Left lung (tissue), 4 donors: ENCODE measurements at regions not wholly inside any gene's neighbourhood (a gene's known extent, or its start where the extent isn't known, plus 50 kb on each side); places are given as distances from the start of the nearest gene placed in this dataset.
A peak's percentile ranks its signal among the peaks of the same experiment; 100 is the strongest.
"Not testable (repeated sequence)": the region's sequence is repeated elsewhere in the genome, so short reads cannot be mapped to it uniquely, and the experiment has no call there.

Experiments used
- ATAC-seq: fragments of 200-7000 bp; cut with Tn5 transposase; one replicate; pipeline ENCODE4 v1.9.1; 2020; ENCODE audit warnings: moderate library complexity
- DNase-seq, 4 donors: peaks; one replicate each; pipeline ENCODE4 v3.0.0-alpha.2; 2013 to 2020
- H3K27ac ChIP-seq, 2 donors: fragments of 200-600 bp; sonication (generic) in 1 of 2; one replicate each; pipeline versions ENCODE4 v1.5.0 to v1.8.0; 2020 to 2021
- H3K27me3 ChIP-seq, 2 donors: fragments of 200-600 bp; sonication (generic) in 1 of 2; one replicate each; pipeline versions ENCODE4 v1.5.0 to v1.8.0; 2020 to 2021
- H3K36me3 ChIP-seq, 2 donors: fragments of 200-600 bp; sonication (generic) in 1 of 2; one replicate each; pipeline versions ENCODE4 v1.5.0 to v1.8.0; 2020 to 2021
- H3K4me1 ChIP-seq, 2 donors: fragments of 200-600 bp; one replicate each; pipeline ENCODE4 v1.8.0; 2021
- H3K4me3 ChIP-seq, 2 donors: fragments of 200-600 bp; sonication (generic) in 1 of 2; one replicate each; pipeline versions ENCODE4 v1.5.0 to v1.8.0; 2020 to 2021; ENCODE audit warnings: mild to moderate bottlenecking in 1 of 2
- H3K9me3 ChIP-seq, 2 donors: fragments of 200-600 bp; sonication (generic) in 1 of 2; one replicate each; pipeline versions ENCODE4 v1.5.0 to v1.8.0; 2020 to 2021
- intact Hi-C, 2 donors: fragments of 100-400 bp; cut with DNase I; formaldehyde crosslinking; loops; one replicate each; pipeline versions ENCODE4 v1.11.2 to v1.14.2; 2022
- TF ChIP-seq, protein P1 (sequence below), 2 donors: fragments of 200-600 bp; sonication (generic) in 1 of 2; IDR thresholded peaks; one replicate each; pipeline versions ENCODE4 v1.5.0 to v1.8.0; 2021; ENCODE audit warnings: antibody characterized with exemption in 2 of 2
- donor health status: DM: no; HTN: yes; CAD: no.
- donor health status: DM: no; HTN: no; CAD: no.

DNA sequence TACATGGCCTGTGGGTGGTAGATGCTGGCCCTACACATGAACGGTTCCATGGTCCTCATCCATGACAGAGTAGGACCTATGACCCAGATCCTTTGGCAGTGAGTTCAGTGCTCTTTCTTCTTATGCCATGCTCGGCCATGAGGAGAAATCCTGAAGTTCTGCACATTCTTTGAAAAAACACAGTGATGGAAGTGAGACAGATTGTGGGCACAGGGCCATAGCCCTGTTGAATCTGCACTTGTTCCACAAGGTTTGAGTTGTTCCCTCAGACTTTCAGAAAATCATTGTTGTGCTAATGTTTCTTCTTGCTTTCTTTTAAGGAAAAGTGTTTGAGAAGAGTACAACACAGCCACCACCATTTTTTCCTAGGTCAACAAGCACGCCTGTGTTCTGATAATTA, 180.0 kb downstream of the C12orf75 start:
- DNase-seq, result no peak
- H3K27me3 ChIP-seq, result no peaks in the 10 kb centered on the region
- no peak overlapping the region for H3K4me3 ChIP-seq
- intact Hi-C loops, result no loop called here
- H3K36me3 ChIP-seq, result no peaks in the 10 kb centered on the region
- ATAC-seq, result no peak
- no peak overlapping the region for H3K27ac ChIP-seq
- no peaks in the 10 kb centered on the region for H3K4me1 ChIP-seq
- TF ChIP-seq, protein P1, sequence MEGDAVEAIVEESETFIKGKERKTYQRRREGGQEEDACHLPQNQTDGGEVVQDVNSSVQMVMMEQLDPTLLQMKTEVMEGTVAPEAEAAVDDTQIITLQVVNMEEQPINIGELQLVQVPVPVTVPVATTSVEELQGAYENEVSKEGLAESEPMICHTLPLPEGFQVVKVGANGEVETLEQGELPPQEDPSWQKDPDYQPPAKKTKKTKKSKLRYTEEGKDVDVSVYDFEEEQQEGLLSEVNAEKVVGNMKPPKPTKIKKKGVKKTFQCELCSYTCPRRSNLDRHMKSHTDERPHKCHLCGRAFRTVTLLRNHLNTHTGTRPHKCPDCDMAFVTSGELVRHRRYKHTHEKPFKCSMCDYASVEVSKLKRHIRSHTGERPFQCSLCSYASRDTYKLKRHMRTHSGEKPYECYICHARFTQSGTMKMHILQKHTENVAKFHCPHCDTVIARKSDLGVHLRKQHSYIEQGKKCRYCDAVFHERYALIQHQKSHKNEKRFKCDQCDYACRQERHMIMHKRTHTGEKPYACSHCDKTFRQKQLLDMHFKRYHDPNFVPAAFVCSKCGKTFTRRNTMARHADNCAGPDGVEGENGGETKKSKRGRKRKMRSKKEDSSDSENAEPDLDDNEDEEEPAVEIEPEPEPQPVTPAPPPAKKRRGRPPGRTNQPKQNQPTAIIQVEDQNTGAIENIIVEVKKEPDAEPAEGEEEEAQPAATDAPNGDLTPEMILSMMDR (IDR thresholded peaks at IDR 0.05), result no peak
- H3K9me3 ChIP-seq, result no peaks in the 10 kb centered on the region

DNA sequence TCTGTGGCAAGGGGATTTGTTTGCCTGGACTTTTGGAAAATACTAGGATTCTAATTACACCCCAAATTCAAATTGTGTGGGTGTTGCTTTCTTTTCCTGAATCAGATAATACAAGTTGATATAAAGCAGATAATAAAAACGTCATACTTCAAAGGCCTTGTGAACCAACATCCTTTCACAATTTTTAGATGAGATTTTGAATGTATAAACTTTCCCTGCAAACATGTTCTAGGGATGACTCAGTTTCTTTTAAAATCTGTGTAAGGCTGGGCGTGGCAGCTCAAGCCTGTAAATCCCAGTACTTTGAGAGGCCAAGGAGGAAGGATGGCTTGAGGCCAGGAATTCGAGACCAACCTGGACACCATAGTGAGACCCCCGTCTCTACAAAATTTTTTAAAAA, 182.4 kb downstream of the C12orf75 start:
- H3K4me3 ChIP-seq, H3K27ac ChIP-seq, ATAC-seq, H3K4me1 ChIP-seq, H3K36me3 ChIP-seq, H3K9me3 ChIP-seq, H3K27me3 ChIP-seq, DNase-seq, intact Hi-C loops: not testable (repeated sequence)

DNA sequence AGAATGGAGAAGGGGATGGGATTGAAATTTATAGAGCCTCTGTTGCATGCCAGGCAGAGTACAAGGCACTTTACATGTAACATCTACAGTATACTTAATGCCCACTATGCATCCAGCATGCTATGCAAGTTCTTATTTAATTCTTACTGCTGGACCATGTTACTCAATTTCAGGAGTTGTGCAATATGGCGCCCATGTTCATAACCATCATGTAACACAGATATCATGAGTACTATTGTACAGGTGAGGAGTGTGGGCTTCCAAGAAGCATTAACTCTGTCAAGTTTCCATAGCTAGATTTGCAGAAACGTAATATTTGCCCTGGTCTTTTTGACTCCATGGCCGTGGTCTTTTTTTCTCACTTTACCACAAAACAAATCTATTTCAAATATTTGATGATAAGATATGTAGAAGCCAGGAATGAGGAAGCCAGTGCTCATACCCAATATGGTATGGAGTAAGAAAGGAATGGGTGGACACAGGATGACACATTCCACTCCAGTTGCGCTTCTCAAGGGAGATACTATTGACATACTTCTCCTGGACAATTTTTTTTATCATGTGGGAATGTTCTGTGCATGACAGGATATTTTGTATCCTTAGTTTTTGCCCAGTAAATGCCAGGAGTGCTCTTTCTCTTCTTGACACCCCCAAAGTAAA, 191.8 kb downstream of the C12orf75 start:
- Histone ChIP-seq H3K27ac (no peak overlapping the region), H3K27me3 (no peaks in the 10 kb centered on the region), H3K36me3 (no peaks in the 10 kb centered on the region), H3K4me3 (no peak overlapping the region), H3K4me1 (peaks cover 0 to 3% of the 10 kb centered on the region in 2 donors), H3K9me3 (peaks cover 0 to 5% of the 10 kb centered on the region in 2 donors)
- TF ChIP-seq, protein P1 (IDR thresholded peaks at IDR 0.05), result no peak
- intact Hi-C loops, result no loop called here
- DNase-seq (no peak), ATAC-seq (no peak)

DNA sequence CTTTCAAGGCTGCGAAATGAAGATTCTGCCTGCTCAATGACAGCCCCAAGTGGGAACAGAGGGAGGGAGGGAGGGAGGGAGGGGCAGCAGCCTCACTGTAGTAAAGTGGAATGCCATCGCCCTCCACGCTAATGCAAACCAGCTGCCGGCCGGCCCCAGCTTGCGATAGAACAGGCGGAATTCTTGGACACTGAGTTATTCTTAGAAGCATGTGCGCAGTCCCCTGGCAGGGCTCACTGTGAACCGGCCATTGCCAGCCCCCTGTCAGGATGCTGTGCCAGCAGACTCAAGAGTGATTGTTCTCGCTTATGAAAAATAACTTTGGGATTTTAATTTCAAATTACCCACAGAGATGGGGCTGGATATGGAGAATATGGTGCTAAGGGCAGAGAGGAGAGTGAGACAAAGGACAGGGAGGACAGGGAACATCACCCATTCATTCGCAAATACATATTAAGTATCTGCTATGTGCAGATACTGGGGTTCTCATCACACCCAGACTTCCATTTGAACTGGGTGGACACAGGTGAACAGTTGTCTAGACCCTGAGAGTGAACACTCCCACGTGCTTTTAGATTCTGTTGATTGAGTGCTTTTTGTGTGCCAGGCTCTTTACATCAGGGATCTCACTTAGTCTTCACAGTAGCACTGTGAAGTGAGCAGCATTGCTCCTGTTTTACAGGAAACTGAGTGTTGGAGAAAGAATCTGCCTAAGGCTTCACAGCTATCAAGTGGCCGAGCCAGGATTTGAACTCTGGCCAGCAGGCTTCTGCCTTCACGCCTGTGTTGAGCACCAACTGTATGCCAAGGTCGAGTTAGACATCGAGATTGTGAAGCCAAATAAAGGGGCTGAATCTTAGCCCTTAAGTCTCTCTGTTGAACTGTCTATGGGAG, 192.9 kb downstream of the C12orf75 start:
- Histone ChIP-seq H3K4me3 (no peak overlapping the region), H3K27me3 (no peaks in the 10 kb centered on the region), H3K36me3 (no peaks in the 10 kb centered on the region), H3K27ac (no peak overlapping the region), H3K4me1 (peaks cover 0 to 3% of the 10 kb centered on the region in 2 donors), H3K9me3 (peaks cover 0 to 5% of the 10 kb centered on the region in 2 donors)
- TF ChIP-seq, protein P1 (IDR thresholded peaks at IDR 0.05), result no peak
- peak; percentile 35 to 79 (median 72) for DNase-seq
- intact Hi-C loops, result no loop called here
- peak; percentile 62 for ATAC-seq

DNA sequence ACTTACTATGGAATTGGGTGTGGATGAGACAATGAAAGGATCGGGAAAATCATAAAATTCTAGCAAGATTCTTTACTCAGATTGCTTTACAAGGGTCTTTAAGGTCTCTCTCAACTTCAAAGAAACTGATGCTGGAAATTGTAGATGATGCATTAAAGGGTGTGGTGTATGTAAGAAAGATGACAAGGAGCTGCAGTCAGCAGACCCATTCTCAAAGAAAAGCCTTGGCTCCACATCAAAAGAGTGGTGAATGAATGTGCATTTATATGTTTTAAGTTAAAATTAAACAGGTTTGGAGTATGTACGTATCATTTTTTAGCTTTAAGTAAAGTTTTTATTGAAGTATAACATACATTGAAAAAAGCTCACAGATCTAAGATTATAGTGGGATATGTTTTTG, 194.5 kb downstream of the C12orf75 start:
- no peak for ATAC-seq
- H3K4me3 ChIP-seq, result no peak overlapping the region
- peaks cover 0 to 3% of the 10 kb centered on the region in 2 donors for H3K4me1 ChIP-seq
- no peaks in the 10 kb centered on the region for H3K27me3 ChIP-seq
- no peak for DNase-seq
- no peaks in the 10 kb centered on the region for H3K9me3 ChIP-seq
- intact Hi-C loops, result no loop called here
- H3K27ac ChIP-seq, result no peak overlapping the region
- TF ChIP-seq, protein P1 (IDR thresholded peaks at IDR 0.05), result no peak
- H3K36me3 ChIP-seq, result no peaks in the 10 kb centered on the region
